Stimulated activated CD8-positive, alpha-beta memory T cell treated with anti-CD3 and anti-CD28 coated beads, Interleukin-12 subunit alpha, Interleukin-12 subunit beta, amount 100 ng/mL, for 1 hour (primary cell): ENCODE measurements at regions not wholly inside any gene's neighbourhood (a gene's known extent, or its start where the extent isn't known, plus 50 kb on each side); places are given as distances from the start of the nearest gene placed in this dataset.

ENCODE experiments used
- DNase-seq: peaks from one replicate; pipeline ENCODE4 v3.0.0-alpha.2; 2020; ENCODE audit warnings: low read depth

DNA sequence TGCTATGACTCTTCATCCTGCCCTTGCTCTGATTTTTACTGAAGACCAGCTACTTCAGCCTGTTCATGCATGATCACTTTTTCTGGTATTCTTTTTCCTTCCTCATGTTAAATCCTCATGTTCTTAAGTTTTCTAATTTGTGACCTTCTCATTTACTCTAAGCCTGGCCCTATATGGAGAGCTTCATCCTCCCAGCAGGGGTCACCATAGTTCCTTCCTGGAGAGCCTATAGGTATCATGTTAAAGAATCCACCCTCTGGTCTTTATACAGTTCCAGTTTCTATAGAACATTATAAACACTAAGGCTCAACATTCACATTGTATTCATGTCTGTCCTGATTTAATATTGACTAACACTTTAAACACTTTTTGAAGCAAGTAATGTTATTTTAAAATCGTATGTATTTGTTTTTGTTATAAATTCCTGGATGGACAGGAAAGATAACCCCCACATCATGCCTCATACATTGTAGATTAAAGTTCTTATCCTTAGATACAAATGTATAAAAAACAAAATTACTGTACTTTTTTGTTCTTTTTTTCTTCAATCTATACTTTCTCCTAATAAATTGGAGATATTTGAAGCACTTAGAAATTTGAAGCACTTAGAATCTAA, 53.8 kb upstream of the OTUD4 start:
- DNase-seq = peak; percentile 20

DNA sequence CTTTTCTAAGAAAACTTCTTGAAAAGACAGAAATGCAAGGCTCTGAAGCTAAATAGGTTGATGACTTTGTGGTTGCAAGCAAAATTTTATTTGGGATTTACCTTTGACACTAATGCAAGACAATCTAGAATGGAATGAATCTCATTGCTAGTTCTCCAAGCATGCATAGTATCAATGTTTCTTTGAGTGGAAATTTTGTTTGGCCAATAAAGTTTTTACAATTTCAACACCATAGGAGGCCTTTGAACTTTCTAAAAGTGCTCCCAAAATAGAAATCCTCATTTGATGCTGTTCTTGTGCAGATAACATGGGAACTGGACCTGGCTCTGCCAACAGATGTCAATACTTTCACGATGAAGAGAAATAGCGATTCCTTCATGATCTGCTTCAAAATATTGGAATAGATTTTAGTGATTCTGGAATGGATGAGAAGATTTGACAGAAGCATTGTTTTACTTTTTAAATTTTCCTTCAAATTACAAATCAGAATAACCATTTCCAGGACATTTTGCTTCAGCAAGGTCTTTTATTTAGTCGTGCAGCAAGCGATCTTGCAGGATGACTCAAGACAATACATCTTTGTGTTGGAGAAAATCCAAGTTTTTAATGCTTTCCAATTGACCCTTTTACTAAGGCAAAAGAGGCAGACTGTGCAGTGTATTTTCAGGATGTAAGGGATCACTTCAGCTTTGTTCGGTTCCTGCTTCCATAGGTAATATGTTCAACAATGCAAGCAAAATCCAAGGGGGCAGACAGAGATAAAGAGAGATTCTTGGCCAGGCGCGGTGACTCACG, 51.7 kb upstream of the OTUD4 start:
- DNase-seq = no peak

GRCh38 chr4:145230726-145231125, 50.3 kb upstream of the OTUD4 start:
- no peak for DNase-seq
